ENCODE measurements at regions not wholly inside any gene's neighbourhood (a gene's known extent, or its start where the extent isn't known, plus 50 kb on each side); places are given as distances from the start of the nearest gene placed in this dataset.
A peak's percentile ranks its signal among the peaks of the same experiment; 100 is the strongest.
"Not testable (repeated sequence)": the region's sequence is repeated elsewhere in the genome, so short reads cannot be mapped to it uniquely, and the experiment has no call there.

DNA sequence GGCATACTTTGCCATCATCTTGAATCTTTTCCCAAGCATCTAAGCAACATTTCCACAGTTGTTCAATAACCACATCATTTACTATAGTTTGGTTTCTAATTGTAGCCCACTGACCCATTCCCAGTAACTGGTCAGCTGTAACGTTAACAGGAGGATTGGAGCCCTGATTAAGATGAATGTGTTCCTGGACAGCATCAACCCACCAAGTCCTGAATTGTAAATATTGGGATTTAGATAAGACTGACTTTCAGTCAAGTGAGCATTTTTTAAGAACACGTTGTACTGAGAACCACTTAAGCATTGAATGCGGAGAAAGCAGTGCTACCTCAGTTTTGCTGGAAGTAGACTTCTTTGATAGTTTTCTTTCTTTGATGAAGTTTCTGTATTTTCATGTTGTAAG is 53.3 kb upstream of the ARL4D start:
- not testable (repeated sequence) for H3K27ac ChIP-seq, H3K4me3 ChIP-seq

GRCh38 chr17:43344685-43345084 is 54.1 kb upstream of the ARL4D start:
- H3K27ac ChIP-seq = no peak overlapping the region
- no peak overlapping the region for H3K4me3 ChIP-seq

DNA sequence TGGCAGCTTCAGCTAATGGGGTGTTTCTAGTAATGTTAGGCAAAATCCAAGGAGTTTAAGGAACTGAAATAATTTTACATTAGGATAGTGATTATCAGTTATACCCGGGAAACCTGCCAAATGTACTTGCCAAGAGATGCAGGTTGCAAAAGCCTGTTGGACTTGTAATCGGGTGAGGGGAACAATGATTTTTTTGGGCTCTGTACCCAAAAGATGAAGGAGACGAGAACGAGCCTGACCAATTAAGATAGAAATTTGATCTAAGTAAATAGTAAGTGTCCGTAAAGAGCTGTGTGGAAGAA is 56.3 kb upstream of the ARL4D start:
- H3K27ac ChIP-seq = no peak overlapping the region
- H3K4me3 ChIP-seq = no peak overlapping the region

GRCh38 chr17:43341715-43342588 is 56.8 kb upstream of the ARL4D start:
- Histone ChIP-seq H3K4me3 (no peak overlapping the region), H3K27ac (no peak overlapping the region)

GRCh38 chr17:43338886-43339516 is 59.8 kb upstream of the ARL4D start:
- no peak overlapping the region for H3K4me3 ChIP-seq
- no peak overlapping the region for H3K27ac ChIP-seq

- H3K27ac ChIP-seq = no peak overlapping the region
- H3K4me3 ChIP-seq = no peak overlapping the region
Measured at GRCh38 chr17:43337684-43338428, 60.9 kb upstream of the ARL4D start.

DNA sequence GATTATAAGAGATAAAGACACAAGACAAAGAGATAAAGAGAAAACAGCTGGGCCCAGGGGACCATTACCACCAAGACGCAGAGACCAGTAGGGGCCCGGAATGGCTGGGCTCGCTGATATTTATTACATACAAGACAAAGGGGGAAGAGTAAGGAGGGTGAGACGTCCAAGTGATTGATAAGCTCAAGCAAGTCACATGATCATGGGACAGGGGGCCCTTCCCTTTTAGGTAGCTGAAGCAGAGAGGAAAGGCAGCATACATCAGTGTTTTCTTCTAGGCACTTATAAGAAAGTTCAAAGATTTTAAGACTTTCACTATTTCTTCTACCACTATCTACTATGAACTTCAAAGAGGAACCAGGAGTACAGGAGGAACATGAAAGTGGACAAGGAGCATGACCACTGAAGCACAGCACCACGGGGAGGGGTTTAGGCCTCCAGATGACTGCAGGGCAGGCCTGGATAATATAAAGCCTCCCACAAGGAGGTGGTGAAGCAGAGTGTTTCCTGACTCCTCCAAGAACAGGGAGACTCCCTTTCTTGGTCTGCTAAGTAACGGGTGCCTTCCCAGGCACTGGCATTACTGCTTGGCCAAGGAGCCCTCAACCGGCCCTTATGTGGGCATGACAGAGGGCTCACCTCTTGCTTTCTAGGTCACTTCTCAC is 63.9 kb upstream of the ARL4D start:
- no peak overlapping the region for H3K27ac ChIP-seq
- no peak overlapping the region for H3K4me3 ChIP-seq

- H3K4me3 ChIP-seq = no peak overlapping the region
- H3K27ac ChIP-seq = no peak overlapping the region
Measured at GRCh38 chr17:43333433-43333943, 65.3 kb upstream of the ARL4D start.

DNA sequence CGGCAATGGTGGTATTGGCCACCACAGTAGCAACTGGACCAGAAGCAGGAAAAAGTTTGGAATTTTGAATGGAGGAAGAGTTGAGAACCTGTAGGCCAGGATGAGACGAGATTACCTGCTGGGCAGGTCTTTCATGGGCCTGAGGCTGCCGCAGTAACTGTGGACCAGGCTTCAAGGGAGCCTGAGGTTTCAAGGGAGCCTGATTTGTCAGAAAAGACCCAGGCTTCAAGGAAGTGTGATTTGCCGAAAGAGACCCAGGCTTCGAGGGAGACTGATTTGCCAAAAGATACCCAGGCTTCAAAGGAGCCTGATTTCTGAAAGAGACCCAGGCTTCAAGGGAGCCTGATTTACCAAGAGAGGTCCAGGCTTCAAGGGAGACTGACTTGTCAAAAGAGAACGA is 66.6 kb upstream of the ARL4D start:
- Histone ChIP-seq H3K27ac (no peak overlapping the region), H3K4me3 (no peak overlapping the region)

GRCh38 chr17:43330876-43331639 is 67.7 kb upstream of the ARL4D start:
- Histone ChIP-seq H3K4me3 (no peak overlapping the region), H3K27ac (no peak overlapping the region)

DNA sequence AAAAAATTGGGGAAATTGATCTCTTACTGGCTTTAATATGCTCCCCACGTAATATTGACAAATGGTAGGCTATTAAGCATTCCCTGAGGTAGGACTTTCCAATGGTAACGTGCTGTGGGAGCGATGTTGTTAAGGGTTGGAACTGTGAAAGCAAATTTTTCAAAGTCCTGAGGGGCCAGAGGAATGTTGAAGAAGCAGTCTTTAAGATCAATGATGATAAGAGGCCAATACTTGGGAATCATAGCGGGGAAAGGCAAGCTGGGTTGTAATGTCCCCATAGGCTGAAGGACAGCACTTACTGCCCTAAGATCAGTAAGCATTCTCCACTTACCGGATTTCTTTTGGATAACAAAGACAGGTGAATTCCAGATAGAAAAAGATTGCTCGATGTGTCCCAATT is 69.6 kb upstream of the ARL4D start:
- Histone ChIP-seq H3K27ac (no peak overlapping the region), H3K4me3 (no peak overlapping the region)

DNA sequence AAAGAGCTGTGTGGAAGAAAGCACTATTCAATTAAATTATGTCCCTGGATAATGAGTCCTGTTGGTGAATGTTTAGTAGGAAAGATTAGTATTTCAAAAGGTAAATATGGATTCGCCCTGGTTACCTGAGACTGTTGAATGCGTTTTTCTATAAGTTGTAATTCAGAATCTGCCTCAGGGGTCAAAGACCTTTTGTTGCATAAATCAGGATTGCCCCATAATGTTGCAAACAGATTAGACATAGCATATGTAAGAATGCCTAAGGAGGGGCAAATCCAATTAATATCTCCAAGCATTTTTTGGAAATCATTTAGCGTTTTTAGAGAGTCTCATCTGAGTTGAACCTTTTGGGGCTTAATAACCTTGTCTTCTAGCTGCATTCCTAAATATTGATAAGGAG is 70.1 kb upstream of the ARL4D start:
- no peak overlapping the region for H3K27ac ChIP-seq
- H3K4me3 ChIP-seq = no peak overlapping the region

GRCh38 chr17:43327834-43328420 is 70.9 kb upstream of the ARL4D start:
- no peak overlapping the region for H3K27ac ChIP-seq
- no peak overlapping the region for H3K4me3 ChIP-seq

GRCh38 chr17:43327421-43327820 is 71.4 kb upstream of the ARL4D start:
- Histone ChIP-seq H3K27ac (no peak overlapping the region), H3K4me3 (no peak overlapping the region)

GRCh38 chr17:43326490-43327275 is 72.1 kb upstream of the ARL4D start:
- no peak overlapping the region for H3K4me3 ChIP-seq
- H3K27ac ChIP-seq = no peak overlapping the region

DNA sequence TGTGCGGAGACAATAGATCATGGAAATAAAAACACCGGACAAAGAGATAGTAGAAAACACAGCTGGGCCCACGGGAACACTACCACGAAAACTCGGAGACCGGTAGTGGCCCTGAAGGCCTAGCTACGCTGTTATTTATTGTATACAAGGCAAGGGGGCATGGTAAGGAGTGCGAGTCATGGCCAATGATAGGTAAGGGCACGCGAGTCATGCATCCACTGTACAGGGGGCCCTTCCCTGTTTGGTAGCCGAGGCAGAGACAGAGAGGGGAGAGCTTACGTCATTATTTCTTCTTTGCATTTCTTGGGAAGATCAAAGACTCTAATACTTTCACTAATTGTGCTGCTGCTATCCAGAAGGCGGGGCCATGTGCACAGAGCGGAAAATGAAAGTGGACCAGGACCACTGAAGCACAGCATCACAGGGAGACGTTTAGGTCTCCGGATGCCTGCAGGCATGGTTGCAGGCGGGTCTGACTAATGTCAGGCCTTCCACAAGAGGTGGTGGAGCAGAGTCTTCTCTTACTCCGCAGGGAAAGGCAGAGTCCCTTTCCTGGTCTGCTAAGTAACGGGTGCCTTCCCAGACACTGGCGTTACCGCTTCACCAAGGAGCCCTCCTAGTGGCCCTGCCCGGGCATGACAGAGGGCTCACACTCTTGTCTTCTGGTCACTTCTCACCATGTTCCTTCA is 74.4 kb upstream of the ARL4D start:
- no peak overlapping the region for H3K27ac ChIP-seq
- peak overlapping the region in 1 of 7 experiments; percentile 9 for H3K4me3 ChIP-seq

GRCh38 chr17:43319293-43320124 is 79.3 kb upstream of the ARL4D start:
- H3K27ac ChIP-seq = no peak overlapping the region
- H3K4me3 ChIP-seq = no peak overlapping the region

Data from skin epidermis (tissue), 12 donors.